ENCODE measurements at regions not wholly inside any gene's neighbourhood (a gene's known extent, or its start where the extent isn't known, plus 50 kb on each side); places are given as distances from the start of the nearest gene placed in this dataset.

DNA sequence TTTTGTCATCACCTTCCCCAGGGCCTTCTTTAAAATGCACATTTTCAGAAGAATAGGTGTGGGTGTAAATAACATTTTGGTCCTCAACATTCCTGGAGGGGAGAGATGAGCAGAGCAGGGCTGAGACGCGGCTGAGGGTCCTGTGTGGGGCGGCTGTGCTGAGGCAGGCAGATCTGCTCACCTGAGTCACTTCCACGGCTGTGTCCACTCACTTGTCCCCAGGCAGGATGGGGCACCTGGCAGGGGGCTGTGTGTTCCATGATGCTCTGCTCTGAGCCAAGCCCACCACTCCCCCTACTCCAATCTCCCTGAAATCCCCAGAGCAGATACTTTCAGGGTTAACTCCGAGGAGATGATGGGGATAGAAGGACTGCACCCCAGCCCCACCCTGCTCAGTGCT is 93.8 kb downstream of the GLRX3 start:
- DNase-seq, result no peak
- Mint-ChIP-seq H3K36me3 (ENCODE audit: low read depth) (no peaks in the 10 kb centered on the region), H3K9me3 (peaks cover 18% of the 10 kb centered on the region), H3K27ac (no peak overlapping the region), H3K4me1 (no peaks in the 10 kb centered on the region), H3K4me3 (no peak overlapping the region), H3K27me3 (no peaks in the 10 kb centered on the region)
- ChIA-PET POLR2A (no interaction called here), CTCF (no interaction called here)

DNA sequence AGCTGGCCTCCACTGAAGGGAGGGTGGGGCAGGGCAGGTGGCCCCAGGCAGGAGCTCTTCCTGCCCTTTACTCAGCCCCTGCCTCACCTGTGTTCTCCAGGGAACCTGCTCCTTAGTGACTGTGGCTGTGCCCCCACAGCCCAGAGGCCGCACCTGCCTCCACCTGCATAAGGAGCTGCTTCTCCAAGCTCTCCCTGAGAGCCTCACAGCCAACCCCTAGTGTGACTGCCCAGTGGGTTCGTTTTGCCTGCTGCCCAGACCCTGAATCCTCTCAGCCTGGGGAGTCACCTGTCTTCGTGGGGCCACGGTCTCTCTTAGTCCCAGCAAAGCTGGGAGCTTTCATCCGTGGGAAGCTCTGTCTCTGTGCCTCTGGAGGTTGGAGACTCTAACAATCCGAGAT is 94.4 kb downstream of the GLRX3 start:
- Mint-ChIP-seq H3K9me3 (peaks cover 18% of the 10 kb centered on the region), H3K36me3 (ENCODE audit: low read depth) (no peaks in the 10 kb centered on the region), H3K27ac (no peak overlapping the region), H3K4me1 (no peaks in the 10 kb centered on the region), H3K4me3 (no peak overlapping the region), H3K27me3 (no peaks in the 10 kb centered on the region)
- CTCF ChIA-PET, result no interaction called here
- DNase-seq, result no peak
- POLR2A ChIA-PET, result no interaction called here

DNA sequence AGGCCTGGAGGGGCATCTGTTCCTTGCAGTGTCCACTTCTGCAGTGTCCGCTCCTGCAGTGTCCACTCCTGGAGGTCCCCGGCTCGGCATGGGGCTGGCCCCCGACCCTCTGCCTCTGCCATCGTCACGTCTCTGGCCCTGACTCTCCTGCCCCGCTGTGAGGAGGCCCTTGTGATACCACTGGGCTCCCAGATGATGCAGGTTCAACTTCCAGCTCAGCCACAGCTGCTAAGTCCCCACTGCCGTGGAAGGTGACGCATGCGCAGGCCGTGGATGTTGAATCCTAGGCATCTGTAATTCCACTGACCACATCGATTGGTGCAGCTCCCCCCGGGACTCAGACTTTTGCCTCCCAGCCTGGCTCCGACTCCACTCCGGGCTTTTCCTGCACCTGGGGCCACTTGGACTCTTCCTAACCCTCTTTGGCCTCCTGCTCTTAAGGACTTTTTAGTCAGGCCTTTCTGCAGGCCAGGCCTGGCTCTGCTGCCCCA is 95.1 kb downstream of the GLRX3 start:
- Mint-ChIP-seq H3K27me3 (peaks cover 2% of the 10 kb centered on the region), H3K36me3 (ENCODE audit: low read depth) (no peaks in the 10 kb centered on the region)
- CTCF ChIA-PET, result no interaction called here

DNA sequence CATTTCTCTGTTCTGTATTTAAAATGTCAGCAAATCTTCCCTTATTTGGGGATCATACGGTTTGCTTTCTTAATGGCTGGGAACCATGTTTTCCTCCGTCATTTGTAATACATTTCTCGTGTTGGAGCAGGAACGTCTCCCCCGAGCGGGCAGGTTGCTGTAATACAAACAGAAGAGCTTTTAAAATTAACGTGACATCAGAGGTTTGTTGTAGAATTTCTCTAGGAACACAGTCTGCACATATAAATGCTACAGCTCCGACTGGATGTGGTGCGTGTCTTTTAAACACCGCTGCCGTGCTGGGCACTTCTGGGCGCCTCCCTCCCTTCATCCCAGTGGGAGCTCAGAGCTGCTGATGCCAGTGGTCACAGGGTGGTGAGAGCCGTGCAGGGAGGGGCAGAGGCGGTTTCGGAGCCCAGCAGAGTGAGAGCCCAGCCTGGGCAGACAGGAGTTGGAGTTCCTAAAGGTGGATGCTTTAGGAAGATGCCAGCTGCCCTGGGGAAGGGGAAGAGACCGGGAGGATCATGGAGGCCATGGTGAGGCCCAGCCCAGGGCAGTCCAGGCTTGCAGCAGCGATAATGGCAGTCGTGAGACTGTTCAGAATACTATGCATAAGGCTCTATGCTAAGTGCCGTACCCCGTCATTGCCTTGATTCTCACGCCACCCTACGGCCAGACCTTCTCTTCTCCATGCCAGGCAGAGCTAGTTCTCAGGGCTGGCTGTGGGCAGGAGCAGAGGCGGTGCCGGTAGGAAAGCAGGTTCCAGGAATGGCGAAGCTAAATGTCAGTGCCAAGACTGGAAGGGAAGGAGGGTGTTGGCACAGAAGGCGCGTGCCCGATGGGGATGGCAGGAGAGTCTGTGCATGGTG is 96.2 kb downstream of the GLRX3 start:
- H3K27me3 Mint-ChIP-seq, result peaks cover 5% of the 10 kb centered on the region
- H3K36me3 Mint-ChIP-seq (ENCODE audit: low read depth), result no peaks in the 10 kb centered on the region
- POLR2A ChIA-PET, result no interaction called here
- H3K4me1 Mint-ChIP-seq, result no peaks in the 10 kb centered on the region
- no peak overlapping the region for H3K27ac Mint-ChIP-seq
- no peak overlapping the region for H3K4me3 Mint-ChIP-seq
- no peak for DNase-seq
- H3K9me3 Mint-ChIP-seq, result peaks cover 6% of the 10 kb centered on the region
- CTCF ChIA-PET, result no interaction called here

More for the DNA sequence above, 95.1 kb downstream of the GLRX3 start:
- Mint-ChIP-seq H3K4me1 (no peaks in the 10 kb centered on the region), H3K9me3 (peaks cover 15% of the 10 kb centered on the region), H3K4me3 (no peak overlapping the region), H3K27ac (no peak overlapping the region)
- POLR2A ChIA-PET, result no interaction called here
- no peak for DNase-seq

DNA sequence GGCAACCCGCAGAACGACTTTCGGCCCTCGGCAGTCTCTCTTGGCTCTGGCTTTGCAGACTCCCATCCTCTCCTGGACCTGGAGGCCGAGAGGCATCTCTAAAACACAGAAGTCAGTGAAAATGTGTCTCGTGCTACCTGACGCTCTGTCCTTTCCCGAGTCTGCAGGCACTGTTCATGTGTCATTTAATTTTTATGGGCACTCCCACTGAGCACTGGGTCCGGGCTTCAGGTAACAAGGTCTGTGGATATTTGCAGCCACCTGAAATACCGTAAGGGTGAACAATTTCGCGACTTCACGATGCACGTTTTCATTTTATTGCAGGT is 96.8 kb downstream of the GLRX3 start:
- no peak overlapping the region for H3K27ac Mint-ChIP-seq
- CTCF ChIA-PET, result no interaction called here
- peaks cover 9% of the 10 kb centered on the region for H3K27me3 Mint-ChIP-seq
- no peak overlapping the region for H3K4me3 Mint-ChIP-seq
- DNase-seq, result no peak
- H3K9me3 Mint-ChIP-seq, result peaks cover 5% of the 10 kb centered on the region
- POLR2A ChIA-PET, result no interaction called here
- no peaks in the 10 kb centered on the region for H3K36me3 Mint-ChIP-seq (ENCODE audit: low read depth)
- H3K4me1 Mint-ChIP-seq, result no peaks in the 10 kb centered on the region

DNA sequence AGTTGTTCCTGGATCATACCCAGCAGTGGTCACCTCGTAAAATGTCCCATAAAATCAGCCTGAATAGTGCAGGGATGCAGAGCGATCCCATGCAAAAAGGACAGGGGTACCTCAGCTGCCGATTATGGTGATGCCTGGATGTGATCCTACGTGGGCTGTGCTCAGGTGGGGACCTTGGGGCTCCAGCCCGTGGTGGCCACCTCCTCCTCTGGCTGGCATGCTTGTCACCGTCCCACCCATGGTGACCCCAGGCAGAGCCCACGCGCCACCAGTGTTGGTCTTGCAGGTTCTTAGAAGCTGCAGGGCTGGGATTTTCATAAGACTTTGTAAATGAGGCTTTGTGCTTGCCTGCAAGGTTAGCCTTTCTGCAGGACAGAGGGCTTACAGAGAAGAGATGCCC is 97.2 kb downstream of the GLRX3 start:
- H3K36me3 Mint-ChIP-seq (ENCODE audit: low read depth), result no peaks in the 10 kb centered on the region
- no peak overlapping the region for H3K4me3 Mint-ChIP-seq
- POLR2A ChIA-PET, result no interaction called here
- H3K27me3 Mint-ChIP-seq, result peaks cover 12% of the 10 kb centered on the region
- H3K27ac Mint-ChIP-seq, result no peak overlapping the region
- CTCF ChIA-PET, result no interaction called here
- H3K4me1 Mint-ChIP-seq, result no peaks in the 10 kb centered on the region
- DNase-seq, result no peak
- H3K9me3 Mint-ChIP-seq, result peaks cover under 1% of the 10 kb centered on the region

DNA sequence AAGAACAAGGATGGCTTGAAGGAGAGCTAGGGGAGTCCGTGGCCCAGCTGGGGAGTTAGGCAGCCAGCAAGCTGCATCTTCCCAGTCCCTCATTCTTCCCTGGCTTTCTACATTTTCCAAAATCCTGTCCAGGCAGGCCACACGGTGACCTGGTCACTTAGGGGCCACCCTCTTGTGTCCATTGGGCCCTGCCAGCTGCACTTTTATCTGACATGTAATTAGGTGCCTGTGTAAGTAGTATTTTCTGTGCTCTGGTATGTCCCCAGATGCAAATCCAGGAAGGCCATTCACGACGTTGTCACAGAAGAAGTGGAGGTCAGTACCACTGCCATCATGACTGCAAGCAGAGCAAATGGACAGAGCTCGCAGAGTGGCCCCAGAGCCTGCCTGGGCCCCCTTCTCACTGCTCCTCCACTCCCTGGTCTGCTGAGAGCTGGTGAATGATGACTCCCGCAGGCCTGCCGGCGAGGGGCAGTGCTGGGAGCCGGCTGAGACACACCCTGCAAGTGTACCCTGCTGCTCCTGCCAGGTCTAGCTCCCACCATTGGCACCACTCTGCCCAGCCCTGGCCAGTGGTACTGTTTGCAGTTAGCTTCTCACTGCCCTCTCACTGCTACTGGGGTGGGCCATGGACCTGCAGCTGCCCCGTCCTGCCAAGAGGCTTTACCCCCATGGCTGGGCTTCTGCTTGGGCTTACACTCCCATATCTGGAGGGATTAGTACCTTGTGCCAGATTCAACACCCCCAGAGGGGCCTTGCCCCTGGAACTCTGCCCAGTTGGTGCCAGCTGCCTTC is 98.2 kb downstream of the GLRX3 start:
- Mint-ChIP-seq H3K4me1 (no peaks in the 10 kb centered on the region), H3K36me3 (ENCODE audit: low read depth) (no peaks in the 10 kb centered on the region), H3K4me3 (no peak overlapping the region), H3K27ac (no peak overlapping the region), H3K27me3 (peaks cover 17% of the 10 kb centered on the region), H3K9me3 (no peaks in the 10 kb centered on the region)
- ChIA-PET CTCF (no interaction called here), POLR2A (no interaction called here)
- DNase-seq, result no peak

DNA sequence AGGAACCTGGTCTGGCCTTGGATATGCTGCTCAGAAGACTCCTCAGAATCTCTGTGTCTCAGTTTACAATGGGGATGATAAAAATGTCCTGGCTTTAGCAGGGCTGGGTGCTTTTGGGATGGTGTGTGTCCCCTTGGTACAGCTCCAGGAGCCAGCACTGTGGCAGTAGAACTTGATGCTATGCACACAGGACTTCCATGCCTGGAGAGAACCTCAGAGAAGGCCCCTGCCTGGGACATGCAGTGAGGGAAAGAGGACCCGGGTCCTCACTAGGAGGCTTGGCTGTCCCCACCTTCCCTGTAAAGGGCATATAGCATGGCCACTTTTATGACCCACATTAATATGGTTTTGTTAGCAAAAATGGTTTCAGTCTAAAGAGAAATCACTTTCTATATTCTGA is 100.5 kb downstream of the GLRX3 start:
- DNase-seq, result no peak
- CTCF ChIA-PET, result no interaction called here
- no peak overlapping the region for H3K27ac Mint-ChIP-seq
- POLR2A ChIA-PET, result no interaction called here
- H3K27me3 Mint-ChIP-seq, result peaks cover 28% of the 10 kb centered on the region
- no peaks in the 10 kb centered on the region for H3K36me3 Mint-ChIP-seq (ENCODE audit: low read depth)
- H3K4me3 Mint-ChIP-seq, result no peak overlapping the region
- no peaks in the 10 kb centered on the region for H3K4me1 Mint-ChIP-seq
- peaks cover 5% of the 10 kb centered on the region for H3K9me3 Mint-ChIP-seq

DNA sequence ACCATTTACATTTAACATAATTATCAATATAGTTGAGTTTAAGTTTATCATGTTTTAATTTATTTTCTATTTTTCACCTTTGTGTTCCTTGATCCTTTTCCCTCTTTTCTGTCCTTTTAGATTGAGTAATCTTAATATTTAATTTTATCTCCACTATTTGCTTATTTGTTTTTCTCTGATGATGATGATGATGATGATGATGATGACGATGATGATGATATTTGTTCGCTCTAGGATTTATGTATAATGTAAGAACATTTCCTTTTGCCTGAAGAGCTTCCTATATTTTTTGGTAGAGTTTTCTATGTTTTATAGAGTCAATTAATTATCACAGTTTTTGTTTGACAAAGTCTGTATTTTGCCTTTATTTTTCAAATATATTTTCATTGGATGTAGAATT is 104.2 kb downstream of the GLRX3 start:
- Mint-ChIP-seq H3K36me3 (ENCODE audit: low read depth) (no peaks in the 10 kb centered on the region), H3K27ac (no peak overlapping the region), H3K27me3 (peaks cover 45% of the 10 kb centered on the region), H3K4me3 (no peak overlapping the region), H3K9me3 (peaks cover 6% of the 10 kb centered on the region), H3K4me1 (peaks cover 14% of the 10 kb centered on the region)
- POLR2A ChIA-PET, result no interaction called here
- no peak for DNase-seq
- CTCF ChIA-PET, result no interaction called here

DNA sequence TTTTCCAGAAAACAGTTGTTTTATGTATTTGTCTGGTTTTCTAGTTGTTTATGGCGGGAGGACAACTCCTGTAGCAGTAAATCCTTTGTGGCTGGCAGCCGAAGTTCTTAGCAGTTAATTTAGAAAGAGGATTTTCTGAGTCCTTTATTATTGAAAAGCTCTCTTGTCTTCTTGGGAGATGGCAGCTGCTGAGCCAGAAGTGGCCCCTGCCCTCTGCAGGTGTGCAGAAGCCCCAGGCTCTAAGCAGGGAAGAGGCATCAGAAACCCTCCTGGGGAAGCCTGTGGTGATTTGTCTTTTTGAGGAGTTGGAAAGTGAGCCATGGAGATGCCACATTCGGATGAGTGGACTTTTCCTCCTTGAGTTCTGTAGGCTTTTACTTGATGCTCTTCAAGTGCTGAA is 106.3 kb downstream of the GLRX3 start:
- Mint-ChIP-seq H3K36me3 (ENCODE audit: low read depth) (no peaks in the 10 kb centered on the region), H3K4me3 (no peak overlapping the region), H3K4me1 (peaks cover 14% of the 10 kb centered on the region), H3K27me3 (peaks cover 50% of the 10 kb centered on the region), H3K27ac (no peak overlapping the region), H3K9me3 (peaks cover 6% of the 10 kb centered on the region)
- ChIA-PET CTCF (interaction anchor here (1.1 kb wide), 1 partner anchor 1211 kb away, joined by 3 read pairs; no protein-coding TSS in a partner anchor), POLR2A (no interaction called here)
- DNase-seq, result no peak

DNA sequence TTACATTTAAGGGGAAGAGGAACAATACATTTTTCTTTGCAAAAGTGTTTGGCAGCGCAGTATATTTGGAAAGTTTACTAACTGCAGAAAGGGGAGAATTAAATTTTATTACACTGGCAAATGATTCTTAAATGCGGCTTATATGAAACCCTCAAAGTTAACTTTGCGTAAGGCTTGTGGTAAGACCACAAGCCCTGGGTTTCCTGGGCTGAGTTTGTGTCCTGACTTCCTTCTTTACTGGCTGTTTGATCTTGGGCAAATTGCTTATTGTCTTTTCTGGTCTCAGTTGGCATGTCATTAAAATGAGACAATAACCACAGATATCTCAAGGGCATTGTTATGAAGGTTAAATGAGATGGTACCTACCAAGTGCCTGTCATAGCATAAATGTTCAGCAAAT is 106.8 kb downstream of the GLRX3 start:
- Mint-ChIP-seq H3K27ac (no peak overlapping the region), H3K4me3 (no peak overlapping the region), H3K36me3 (ENCODE audit: low read depth) (no peaks in the 10 kb centered on the region), H3K27me3 (peaks cover 47% of the 10 kb centered on the region), H3K4me1 (peaks cover 14% of the 10 kb centered on the region), H3K9me3 (peaks cover 6% of the 10 kb centered on the region)
- DNase-seq, result peak; percentile 19
- POLR2A ChIA-PET, result no interaction called here
- CTCF ChIA-PET, result interaction anchor here (1.1 kb wide), 1 partner anchor 1211 kb away, joined by 3 read pairs; no protein-coding TSS in a partner anchor

DNA sequence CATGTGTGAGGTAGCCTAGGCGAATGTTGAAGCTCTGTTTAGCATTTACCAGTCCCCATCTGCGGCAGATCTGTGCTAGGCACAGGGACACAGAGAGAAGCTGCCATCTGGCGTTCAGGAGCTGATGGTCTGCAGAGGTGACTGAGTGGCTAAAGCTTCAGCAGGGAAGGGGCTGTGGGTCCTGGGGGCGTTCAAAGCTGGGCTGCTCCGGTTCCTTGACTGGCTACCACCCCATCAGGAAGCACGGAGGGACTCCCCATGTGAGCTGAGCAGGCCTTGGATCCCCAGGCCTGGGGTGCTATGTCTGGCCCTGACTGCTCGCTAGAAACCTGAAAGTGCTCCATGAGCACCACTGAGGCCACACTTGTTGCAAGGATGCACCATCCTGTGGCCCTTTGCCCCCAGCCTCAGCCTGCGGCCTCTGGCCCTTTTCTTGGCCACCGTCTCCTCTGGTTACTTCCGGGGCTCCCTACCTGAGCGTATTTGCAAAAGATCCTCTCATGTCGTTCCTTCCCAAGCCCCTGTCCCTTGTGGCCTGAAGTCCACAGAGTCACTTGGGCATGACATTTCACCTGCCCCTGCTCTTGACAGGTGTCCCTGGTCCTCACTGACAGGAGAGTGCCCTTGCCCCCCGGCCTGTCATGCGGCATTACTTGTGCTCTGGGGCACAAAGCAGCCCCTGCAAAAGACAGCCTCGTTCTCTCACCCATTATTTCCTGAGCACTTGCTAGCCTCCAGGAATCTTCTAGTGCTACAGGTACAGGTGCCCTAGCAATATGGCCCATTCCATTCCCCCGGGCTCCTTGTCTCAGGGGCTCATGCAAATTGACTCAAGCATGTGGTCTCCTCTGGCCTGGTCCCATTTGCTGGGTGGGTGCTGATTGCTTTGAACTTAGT is 108.1 kb downstream of the GLRX3 start:
- CTCF ChIA-PET, result no interaction called here
- POLR2A ChIA-PET, result no interaction called here
- no peaks in the 10 kb centered on the region for H3K36me3 Mint-ChIP-seq (ENCODE audit: low read depth)
- no peak overlapping the region for H3K4me3 Mint-ChIP-seq
- peaks cover 39% of the 10 kb centered on the region for H3K27me3 Mint-ChIP-seq
- DNase-seq, result no peak
- peaks cover 14% of the 10 kb centered on the region for H3K4me1 Mint-ChIP-seq
- no peak overlapping the region for H3K27ac Mint-ChIP-seq
- peaks cover 6% of the 10 kb centered on the region for H3K9me3 Mint-ChIP-seq

DNA sequence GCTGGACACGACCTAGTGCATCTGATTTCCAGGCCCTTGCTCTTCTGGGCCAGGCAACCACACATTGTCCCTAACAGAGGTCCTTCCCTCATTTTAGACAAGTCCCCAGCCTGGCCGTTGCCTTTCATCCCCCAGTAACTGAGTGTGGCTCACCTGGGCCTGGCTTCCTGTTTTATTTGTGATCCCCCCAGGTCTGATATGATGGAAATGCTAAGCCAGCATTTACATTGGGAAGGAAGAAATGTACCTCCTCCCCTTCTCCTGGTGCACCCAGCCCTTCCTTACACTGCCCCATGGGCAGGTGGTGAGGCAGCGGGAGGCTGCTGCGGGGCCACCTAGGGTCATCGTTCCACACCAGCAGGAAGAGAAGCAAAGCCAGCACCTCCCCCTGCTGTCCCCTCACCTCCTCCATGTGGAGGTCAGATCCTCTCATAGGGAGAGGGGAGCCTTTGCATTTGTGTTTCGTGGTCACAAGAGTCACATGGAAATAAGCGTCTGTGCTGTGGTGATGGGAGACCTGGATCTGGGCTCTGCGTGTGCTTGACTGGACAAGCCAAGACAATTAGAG is 108.8 kb downstream of the GLRX3 start:
- no peak for DNase-seq
- H3K9me3 Mint-ChIP-seq, result peaks cover 6% of the 10 kb centered on the region
- CTCF ChIA-PET, result no interaction called here
- no peak overlapping the region for H3K27ac Mint-ChIP-seq
- peaks cover 34% of the 10 kb centered on the region for H3K27me3 Mint-ChIP-seq
- H3K36me3 Mint-ChIP-seq (ENCODE audit: low read depth), result no peaks in the 10 kb centered on the region
- peaks cover 14% of the 10 kb centered on the region for H3K4me1 Mint-ChIP-seq
- POLR2A ChIA-PET, result no interaction called here
- H3K4me3 Mint-ChIP-seq, result no peak overlapping the region
